Panc1 (cell line): ENCODE measurements at regions not wholly inside any gene's neighbourhood (a gene's known extent, or its start where the extent isn't known, plus 50 kb on each side); places are given as distances from the start of the nearest gene placed in this dataset.

Source experiments
- POLR2AphosphoS5 ChIP-seq: IDR thresholded peaks from 2 replicates; pipeline ENCODE4 v1.6.1; 2012; ENCODE audit warnings: mild to moderate bottlenecking, low read depth, low read length, moderate library complexity
- TF ChIP-seq, protein P1 (sequence below): fragments of 450-650 bp; IDR thresholded peaks from 2 replicates; pipeline ENCODE4 v1.5.1; 2017; ENCODE audit warnings: mild to moderate bottlenecking

DNA sequence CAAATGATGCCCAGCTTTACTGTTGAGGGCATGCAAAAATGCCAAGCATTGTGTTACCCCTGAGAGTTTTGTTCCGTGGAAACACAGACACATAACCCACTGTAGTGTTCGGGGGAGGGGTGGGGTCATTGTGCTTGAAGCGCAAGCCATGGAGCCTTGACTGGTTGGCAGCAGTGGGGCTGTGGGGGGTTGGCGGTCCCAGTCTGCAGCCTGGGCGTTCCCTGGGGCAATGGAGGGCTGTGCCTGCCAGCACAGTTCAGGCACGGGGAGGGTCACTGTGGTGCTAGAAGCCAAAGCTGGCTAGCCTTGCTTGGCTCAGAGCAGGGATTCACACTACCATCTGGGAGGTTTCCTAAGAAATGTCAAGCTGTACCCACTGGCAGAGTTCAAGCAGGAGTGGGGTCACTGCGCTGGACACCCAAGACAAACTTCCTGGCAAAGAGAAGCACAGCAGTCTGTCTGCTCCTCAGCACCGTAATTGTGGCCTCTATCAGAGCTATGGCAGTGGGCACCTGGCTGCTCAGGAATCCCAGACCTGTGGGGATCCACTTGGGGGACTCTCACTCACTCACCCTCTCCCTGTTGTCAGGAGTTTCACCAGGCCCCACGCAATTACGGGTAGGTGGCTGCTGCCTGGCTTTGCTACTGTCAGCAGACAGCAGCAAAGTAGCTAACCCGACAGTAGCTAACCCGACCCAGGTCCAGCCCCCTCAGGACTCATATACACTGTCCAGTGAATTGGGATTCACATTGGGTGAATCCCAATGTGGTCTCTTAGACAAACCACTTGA, 292.4 kb downstream of the ZWINT start:
- TF ChIP-seq, protein P1, sequence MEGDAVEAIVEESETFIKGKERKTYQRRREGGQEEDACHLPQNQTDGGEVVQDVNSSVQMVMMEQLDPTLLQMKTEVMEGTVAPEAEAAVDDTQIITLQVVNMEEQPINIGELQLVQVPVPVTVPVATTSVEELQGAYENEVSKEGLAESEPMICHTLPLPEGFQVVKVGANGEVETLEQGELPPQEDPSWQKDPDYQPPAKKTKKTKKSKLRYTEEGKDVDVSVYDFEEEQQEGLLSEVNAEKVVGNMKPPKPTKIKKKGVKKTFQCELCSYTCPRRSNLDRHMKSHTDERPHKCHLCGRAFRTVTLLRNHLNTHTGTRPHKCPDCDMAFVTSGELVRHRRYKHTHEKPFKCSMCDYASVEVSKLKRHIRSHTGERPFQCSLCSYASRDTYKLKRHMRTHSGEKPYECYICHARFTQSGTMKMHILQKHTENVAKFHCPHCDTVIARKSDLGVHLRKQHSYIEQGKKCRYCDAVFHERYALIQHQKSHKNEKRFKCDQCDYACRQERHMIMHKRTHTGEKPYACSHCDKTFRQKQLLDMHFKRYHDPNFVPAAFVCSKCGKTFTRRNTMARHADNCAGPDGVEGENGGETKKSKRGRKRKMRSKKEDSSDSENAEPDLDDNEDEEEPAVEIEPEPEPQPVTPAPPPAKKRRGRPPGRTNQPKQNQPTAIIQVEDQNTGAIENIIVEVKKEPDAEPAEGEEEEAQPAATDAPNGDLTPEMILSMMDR, result no peak
- TF ChIP-seq POLR2AphosphoS5, result no peak
